ENCODE measurements at regions not wholly inside any gene's neighbourhood (a gene's known extent, or its start where the extent isn't known, plus 50 kb on each side); places are given as distances from the start of the nearest gene placed in this dataset.
A peak's percentile ranks its signal among the peaks of the same experiment; 100 is the strongest.

DNA sequence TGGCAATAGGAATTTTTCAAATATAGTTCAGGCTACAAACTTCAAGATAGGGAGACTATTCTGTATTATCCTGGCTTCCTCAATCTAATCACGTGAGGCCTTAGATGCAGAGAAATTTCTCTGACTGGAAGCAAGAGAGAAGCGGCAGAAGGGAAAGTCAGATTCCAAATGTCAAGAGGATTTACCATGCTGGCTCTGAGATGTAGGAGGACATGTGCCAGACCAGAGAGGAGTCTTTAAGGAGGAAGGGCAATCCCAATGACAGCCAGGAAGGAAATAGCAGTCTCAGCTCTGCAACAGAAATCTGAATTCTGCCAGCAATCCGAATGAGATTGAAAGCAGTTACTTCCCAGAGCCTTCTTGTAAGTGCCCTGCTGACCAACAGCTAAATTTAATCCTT, 57.4 kb downstream of the NUTM2E start:
- Mint-ChIP-seq H3K9me3 (ENCODE audit: low read depth) (no peaks in the 10 kb centered on the region), H3K4me1 (no peaks in the 10 kb centered on the region), H3K36me3 (ENCODE audit: low read depth) (no peaks in the 10 kb centered on the region), H3K27ac (no peak overlapping the region), H3K27me3 (peaks cover 16% of the 10 kb centered on the region), H3K4me3 (no peak overlapping the region)
- ATAC-seq = no peak
- intact Hi-C loops (cut with DNase I, micrococcal nuclease) = no loop called here
- ChIA-PET POLR2A (no interaction called here), CTCF (no interaction called here)
- DNase-seq = no peak

DNA sequence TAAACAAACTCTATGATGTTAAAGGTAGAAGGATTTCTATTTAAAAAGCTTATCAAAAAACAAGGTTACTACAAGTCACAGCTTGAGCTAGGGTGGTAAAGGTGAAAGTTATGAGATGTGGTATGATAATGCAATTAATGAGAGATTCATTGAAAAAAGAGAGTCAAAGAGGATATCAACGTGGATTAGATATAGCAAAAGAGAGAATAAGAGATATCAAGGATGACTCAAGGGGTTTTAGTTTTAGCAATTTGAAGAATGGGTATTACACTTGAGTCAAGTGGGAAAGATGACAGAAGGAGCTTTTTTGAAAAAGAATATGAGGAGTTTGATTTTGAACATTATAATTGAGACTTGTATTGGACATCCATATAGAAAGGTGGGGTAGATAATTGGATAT, 59.8 kb downstream of the NUTM2E start:
- no peaks in the 10 kb centered on the region for H3K9me3 Mint-ChIP-seq (ENCODE audit: low read depth)
- intact Hi-C loops (cut with DNase I, micrococcal nuclease) = no loop called here

More for the DNA sequence above, 59.8 kb downstream of the NUTM2E start:
- Mint-ChIP-seq H3K4me1 (no peaks in the 10 kb centered on the region), H3K4me3 (no peak overlapping the region), H3K27ac (no peak overlapping the region), H3K27me3 (peaks cover 17% of the 10 kb centered on the region), H3K36me3 (ENCODE audit: low read depth) (no peaks in the 10 kb centered on the region)
- POLR2A ChIA-PET = no interaction called here
- DNase-seq (no peak), ATAC-seq (peak; percentile 12)
- CTCF ChIA-PET = interaction anchor here (0.6 kb wide), 1 partner anchor 723 kb away, joined by 4 read pairs; no protein-coding TSS in a partner anchor
